ENCODE measurements at regions not wholly inside any gene's neighbourhood (a gene's known extent, or its start where the extent isn't known, plus 50 kb on each side); places are given as distances from the start of the nearest gene placed in this dataset.
"Not testable (repeated sequence)": the region's sequence is repeated elsewhere in the genome, so short reads cannot be mapped to it uniquely, and the experiment has no call there.

GRCh38 chr11:42837994-42838393, 473.8 kb upstream of the API5 start:
- H3K9me3 Mint-ChIP-seq, result no peaks in the 10 kb centered on the region
- H3K27ac Mint-ChIP-seq, result no peak overlapping the region
- H3K4me3 Mint-ChIP-seq, result no peak overlapping the region
- DNase-seq (no peak), ATAC-seq (ENCODE audit: low read depth) (no peak)
- POLR2A ChIA-PET, result no interaction called here
- no peaks in the 10 kb centered on the region for H3K36me3 Mint-ChIP-seq
- H3K27me3 Mint-ChIP-seq, result no peaks in the 10 kb centered on the region
- H3K4me1 Mint-ChIP-seq, result no peaks in the 10 kb centered on the region

GRCh38 chr11:42840176-42840829, 471.5 kb upstream of the API5 start:
- POLR2A ChIA-PET, result no interaction called here
- no peak for ATAC-seq (ENCODE audit: low read depth)
- no peaks in the 10 kb centered on the region for H3K4me1 Mint-ChIP-seq
- H3K4me3 Mint-ChIP-seq, result no peak overlapping the region
- H3K27ac Mint-ChIP-seq, result no peak overlapping the region
- no peaks in the 10 kb centered on the region for H3K27me3 Mint-ChIP-seq
- H3K36me3 Mint-ChIP-seq, result no peaks in the 10 kb centered on the region
- no peaks in the 10 kb centered on the region for H3K9me3 Mint-ChIP-seq
- no peak for DNase-seq

- Mint-ChIP-seq H3K4me1 (no peaks in the 10 kb centered on the region), H3K9me3 (no peaks in the 10 kb centered on the region), H3K4me3 (no peak overlapping the region), H3K36me3 (no peaks in the 10 kb centered on the region), H3K27me3 (no peaks in the 10 kb centered on the region), H3K27ac (no peak overlapping the region)
- DNase-seq, result no peak
- POLR2A ChIA-PET, result no interaction called here
- no peak for ATAC-seq (ENCODE audit: low read depth)
These were observed 470.9 kb upstream of the API5 start for GRCh38 chr11:42840860-42841259.

- POLR2A ChIA-PET, result no interaction called here
- Mint-ChIP-seq H3K36me3 (no peaks in the 10 kb centered on the region), H3K4me3 (no peak overlapping the region), H3K9me3 (no peaks in the 10 kb centered on the region), H3K4me1 (no peaks in the 10 kb centered on the region), H3K27ac (no peak overlapping the region), H3K27me3 (no peaks in the 10 kb centered on the region)
- DNase-seq (no peak), ATAC-seq (ENCODE audit: low read depth) (no peak)
These were observed 470.2 kb upstream of the API5 start for GRCh38 chr11:42841556-42841955.

- DNase-seq, result no peak
- H3K9me3 Mint-ChIP-seq, result peaks cover 3% of the 10 kb centered on the region
- H3K4me1 Mint-ChIP-seq, result no peaks in the 10 kb centered on the region
- H3K27ac Mint-ChIP-seq, result no peak overlapping the region
- no peaks in the 10 kb centered on the region for H3K36me3 Mint-ChIP-seq
- no peak for ATAC-seq (ENCODE audit: low read depth)
- H3K27me3 Mint-ChIP-seq, result no peaks in the 10 kb centered on the region
- no peak overlapping the region for H3K4me3 Mint-ChIP-seq
- POLR2A ChIA-PET, result no interaction called here
These were observed 462.4 kb upstream of the API5 start for GRCh38 chr11:42849362-42849761.

- no peak for ATAC-seq (ENCODE audit: low read depth)
- POLR2A ChIA-PET, result no interaction called here
These were observed 454.5 kb upstream of the API5 start for GRCh38 chr11:42857344-42857743.

GRCh38 chr11:42870480-42870879, 441.3 kb upstream of the API5 start:
- Mint-ChIP-seq H3K9me3 (peaks cover 5% of the 10 kb centered on the region), H3K4me3 (no peak overlapping the region), H3K4me1 (no peaks in the 10 kb centered on the region), H3K27me3 (no peaks in the 10 kb centered on the region), H3K36me3 (no peaks in the 10 kb centered on the region), H3K27ac (no peak overlapping the region)
- POLR2A ChIA-PET, result no interaction called here
- no peak for ATAC-seq (ENCODE audit: low read depth)
- DNase-seq, result no peak

More at GRCh38 chr11:42857344-42857743, 454.5 kb upstream of the API5 start:
- Mint-ChIP-seq H3K27ac (no peak overlapping the region), H3K9me3 (peaks cover 4% of the 10 kb centered on the region), H3K27me3 (no peaks in the 10 kb centered on the region), H3K4me3 (no peak overlapping the region), H3K36me3 (no peaks in the 10 kb centered on the region), H3K4me1 (no peaks in the 10 kb centered on the region)
- DNase-seq, result no peak

GRCh38 chr11:42873800-42874405, 437.9 kb upstream of the API5 start:
- H3K27ac Mint-ChIP-seq; ATAC-seq (ENCODE audit: low read depth); H3K4me3 Mint-ChIP-seq; DNase-seq; H3K27me3 Mint-ChIP-seq; H3K36me3 Mint-ChIP-seq; H3K9me3 Mint-ChIP-seq; POLR2A ChIA-PET; H3K4me1 Mint-ChIP-seq: not testable (repeated sequence)

- H3K27ac Mint-ChIP-seq; H3K9me3 Mint-ChIP-seq; H3K4me3 Mint-ChIP-seq; H3K36me3 Mint-ChIP-seq; ATAC-seq (ENCODE audit: low read depth); POLR2A ChIA-PET; DNase-seq; H3K27me3 Mint-ChIP-seq; H3K4me1 Mint-ChIP-seq: not testable (repeated sequence)
These were observed 430.5 kb upstream of the API5 start for GRCh38 chr11:42881335-42881734.

- no peak overlapping the region for H3K27ac Mint-ChIP-seq
- H3K27me3 Mint-ChIP-seq, result no peaks in the 10 kb centered on the region
- ATAC-seq (ENCODE audit: low read depth) (no peak), DNase-seq (no peak)
- H3K4me3 Mint-ChIP-seq, result no peak overlapping the region
- H3K9me3 Mint-ChIP-seq, result peaks cover 3% of the 10 kb centered on the region
- H3K4me1 Mint-ChIP-seq, result no peaks in the 10 kb centered on the region
- H3K36me3 Mint-ChIP-seq, result no peaks in the 10 kb centered on the region
- POLR2A ChIA-PET, result no interaction called here
These were observed 421.0 kb upstream of the API5 start for GRCh38 chr11:42890773-42891172.

GRCh38 chr11:42901084-42901483, 410.7 kb upstream of the API5 start:
- no peak for ATAC-seq (ENCODE audit: low read depth)
- H3K27me3 Mint-ChIP-seq, result no peaks in the 10 kb centered on the region
- DNase-seq, result no peak
- no peaks in the 10 kb centered on the region for H3K36me3 Mint-ChIP-seq
- H3K9me3 Mint-ChIP-seq, result peaks cover 1% of the 10 kb centered on the region
- H3K4me3 Mint-ChIP-seq, result no peak overlapping the region
- H3K4me1 Mint-ChIP-seq, result no peaks in the 10 kb centered on the region
- POLR2A ChIA-PET, result no interaction called here
- H3K27ac Mint-ChIP-seq, result no peak overlapping the region

GRCh38 chr11:42906226-42906625, 405.6 kb upstream of the API5 start:
- Mint-ChIP-seq H3K9me3 (no peaks in the 10 kb centered on the region), H3K4me1 (no peaks in the 10 kb centered on the region), H3K27me3 (no peaks in the 10 kb centered on the region), H3K36me3 (no peaks in the 10 kb centered on the region), H3K27ac (no peak overlapping the region), H3K4me3 (no peak overlapping the region)
- ATAC-seq (ENCODE audit: low read depth) (no peak), DNase-seq (no peak)
- POLR2A ChIA-PET, result no interaction called here

- no peak for ATAC-seq (ENCODE audit: low read depth)
- Mint-ChIP-seq H3K9me3 (no peaks in the 10 kb centered on the region), H3K4me1 (no peaks in the 10 kb centered on the region), H3K27me3 (no peaks in the 10 kb centered on the region), H3K36me3 (no peaks in the 10 kb centered on the region), H3K4me3 (no peak overlapping the region), H3K27ac (no peak overlapping the region)
- no peak for DNase-seq
- POLR2A ChIA-PET, result no interaction called here
These were observed 398.1 kb upstream of the API5 start for GRCh38 chr11:42913731-42914130.

GRCh38 chr11:42923651-42924050, 388.1 kb upstream of the API5 start:
- H3K4me1 Mint-ChIP-seq, result no peaks in the 10 kb centered on the region
- H3K4me3 Mint-ChIP-seq, result no peak overlapping the region

More at GRCh38 chr11:42923651-42924050, 388.1 kb upstream of the API5 start:
- H3K9me3 Mint-ChIP-seq, result peaks cover 9% of the 10 kb centered on the region
- ATAC-seq (ENCODE audit: low read depth), result no peak
- POLR2A ChIA-PET, result no interaction called here
- no peaks in the 10 kb centered on the region for H3K36me3 Mint-ChIP-seq
- no peak for DNase-seq
- H3K27me3 Mint-ChIP-seq, result no peaks in the 10 kb centered on the region
- no peak overlapping the region for H3K27ac Mint-ChIP-seq
